Gastroesophageal sphincter (tissue), 4 donors: ENCODE measurements at regions not wholly inside any gene's neighbourhood (a gene's known extent, or its start where the extent isn't known, plus 50 kb on each side); places are given as distances from the start of the nearest gene placed in this dataset.
A peak's percentile ranks its signal among the peaks of the same experiment; 100 is the strongest.
"Not testable (repeated sequence)": the region's sequence is repeated elsewhere in the genome, so short reads cannot be mapped to it uniquely, and the experiment has no call there.

Experiments used
- ATAC-seq: fragments of 150-250 bp; one replicate; pipeline ENCODE4 v1.9.1; 2016; ENCODE audit warnings: mild to moderate bottlenecking, moderate library complexity
- H3K27ac ChIP-seq, 4 donors: fragments of 200-600 bp; sonication (generic) in 3 of 4; 1 replicate in 3 of 4; 2 replicates in 1 of 4; pipeline ENCODE4 v1.5.1; 2016 to 2019
- H3K27me3 ChIP-seq: fragments of 200-600 bp; sonication (generic); one replicate; pipeline ENCODE4 v1.5.1; 2019
- H3K36me3 ChIP-seq, 2 donors: fragments of 200-600 bp; sonication (generic); one replicate each; pipeline ENCODE4 v1.5.1; 2019; ENCODE audit warnings: control low read depth in 1 of 2
- H3K4me1 ChIP-seq, 3 donors: fragments of 200-600 bp; sonication (generic); 1 replicate in 2 of 3; 2 replicates in 1 of 3; pipeline ENCODE4 v1.5.1; 2016 to 2019; ENCODE audit warnings: control low read depth in 2 of 3
- H3K4me3 ChIP-seq, 2 donors: fragments of 200-600 bp; sonication (generic); one replicate each; pipeline ENCODE4 v1.5.1; 2019; ENCODE audit warnings: mild to moderate bottlenecking in 1 of 2, moderate library complexity in 1 of 2
- H3K9me3 ChIP-seq, 3 donors: fragments of 200-600 bp; sonication (generic); one replicate each; pipeline ENCODE4 v1.5.1; 2017 to 2019; ENCODE audit warnings: control low read depth in 2 of 3
- EP300 ChIP-seq: sonication (generic); formaldehyde crosslinking; IDR thresholded peaks from one replicate; pipeline ENCODE4 v1.6.1; 2017; ENCODE audit warnings: antibody characterized with exemption, mild to moderate bottlenecking
- POLR2A ChIP-seq, 2 donors: fragments of 450-650 bp; IDR thresholded peaks; one replicate each; pipeline ENCODE4 v1.6.1; 2017; ENCODE audit warnings: antibody characterized with exemption in 2 of 2, mild to moderate bottlenecking in 2 of 2, moderate library complexity in 1 of 2
- POLR2AphosphoS5 ChIP-seq: sonication (generic); formaldehyde crosslinking; IDR thresholded peaks from one replicate; pipeline ENCODE4 v1.6.1; 2017; ENCODE audit warnings: antibody characterized with exemption
- WGBS, 2 donors: methylation state at CpG; one replicate each; pipeline ENCODE4 v1.1.5; 2018; ENCODE audit warnings: low coverage in 1 of 2; 5-methylcytosine and 5-hydroxymethylcytosine counted together
- TF ChIP-seq, protein P1 (sequence below), 4 experiments: fragments of 200-600 bp in 2 of 4; fragments of 450-650 bp in 2 of 4; sonication (generic) in 1 of 4; IDR thresholded peaks; one replicate each; pipeline ENCODE4 v1.5.1; 2017 to 2019; ENCODE audit warnings: antibody characterized with exemption in 4 of 4, mild to moderate bottlenecking in 2 of 4, moderate library complexity in 2 of 4

DNA sequence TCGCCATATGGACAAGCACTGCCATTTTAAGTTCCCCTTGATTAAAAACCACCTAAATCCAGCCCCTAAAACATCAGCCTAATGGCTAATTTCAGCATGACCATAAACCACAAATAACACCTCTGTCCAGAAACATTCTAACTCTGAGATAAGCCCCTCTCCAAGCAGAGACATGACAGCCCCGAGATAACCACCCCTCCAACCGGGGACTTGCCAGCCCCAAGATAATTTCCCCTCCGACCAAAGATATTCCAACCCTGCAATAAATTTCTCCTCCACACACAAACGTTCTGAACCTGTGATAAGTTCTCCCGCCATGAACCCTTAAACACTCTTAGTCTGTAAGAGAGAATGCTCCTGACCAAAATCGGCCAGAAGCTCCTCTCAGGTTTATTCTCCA is 586.8 kb downstream of the EDEM1 start:
- no peak for ATAC-seq
- Histone ChIP-seq H3K27me3 (no peaks in the 10 kb centered on the region), H3K27ac (no peak overlapping the region), H3K4me1 (no peaks in the 10 kb centered on the region), H3K9me3 (no peaks in the 10 kb centered on the region), H3K36me3 (no peaks in the 10 kb centered on the region), H3K4me3 (no peak overlapping the region)
- WGBS, 2 donors: 60 to 62% methylated on average over 2 to 7 of the region's 7 CpGs
- TF ChIP-seq EP300 (no peak), POLR2AphosphoS5 (no peak), POLR2A (IDR thresholded peaks at IDR 0.05) (no peak)
- TF ChIP-seq, protein P1, sequence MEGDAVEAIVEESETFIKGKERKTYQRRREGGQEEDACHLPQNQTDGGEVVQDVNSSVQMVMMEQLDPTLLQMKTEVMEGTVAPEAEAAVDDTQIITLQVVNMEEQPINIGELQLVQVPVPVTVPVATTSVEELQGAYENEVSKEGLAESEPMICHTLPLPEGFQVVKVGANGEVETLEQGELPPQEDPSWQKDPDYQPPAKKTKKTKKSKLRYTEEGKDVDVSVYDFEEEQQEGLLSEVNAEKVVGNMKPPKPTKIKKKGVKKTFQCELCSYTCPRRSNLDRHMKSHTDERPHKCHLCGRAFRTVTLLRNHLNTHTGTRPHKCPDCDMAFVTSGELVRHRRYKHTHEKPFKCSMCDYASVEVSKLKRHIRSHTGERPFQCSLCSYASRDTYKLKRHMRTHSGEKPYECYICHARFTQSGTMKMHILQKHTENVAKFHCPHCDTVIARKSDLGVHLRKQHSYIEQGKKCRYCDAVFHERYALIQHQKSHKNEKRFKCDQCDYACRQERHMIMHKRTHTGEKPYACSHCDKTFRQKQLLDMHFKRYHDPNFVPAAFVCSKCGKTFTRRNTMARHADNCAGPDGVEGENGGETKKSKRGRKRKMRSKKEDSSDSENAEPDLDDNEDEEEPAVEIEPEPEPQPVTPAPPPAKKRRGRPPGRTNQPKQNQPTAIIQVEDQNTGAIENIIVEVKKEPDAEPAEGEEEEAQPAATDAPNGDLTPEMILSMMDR (IDR thresholded peaks at IDR 0.05): no peak

GRCh38 chr3:5775100-5775499 is 587.6 kb downstream of the EDEM1 start:
- not testable (repeated sequence) for H3K9me3 ChIP-seq, ATAC-seq, H3K36me3 ChIP-seq, H3K4me1 ChIP-seq, H3K4me3 ChIP-seq, H3K27me3 ChIP-seq, H3K27ac ChIP-seq
- 94 to 100% methylated on average over 3 of the region's 3 CpGs for WGBS, 2 donors

DNA sequence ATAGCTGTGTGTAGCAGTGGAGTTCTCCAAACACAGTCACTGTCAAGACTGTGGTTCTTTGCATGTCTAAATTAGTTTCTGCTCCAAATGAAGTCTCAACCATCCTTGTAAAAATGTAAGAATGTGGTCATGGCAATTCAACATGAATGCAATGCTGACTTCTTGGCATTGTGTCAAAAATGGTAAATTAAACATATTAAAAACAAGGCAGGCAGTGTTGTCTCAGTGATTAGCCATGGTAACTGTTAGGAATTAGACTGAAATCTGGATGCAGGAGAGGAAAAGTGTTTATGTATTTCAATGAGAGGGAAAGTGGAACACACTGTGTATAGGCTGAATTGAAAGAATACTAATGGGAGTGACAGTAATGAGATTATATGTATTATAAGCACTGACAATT is 597.2 kb downstream of the EDEM1 start:
- no peaks in the 10 kb centered on the region for H3K27me3 ChIP-seq
- no peak overlapping the region for H3K27ac ChIP-seq
- ATAC-seq: no peak
- H3K4me3 ChIP-seq: no peak overlapping the region
- TF ChIP-seq EP300 (no peak), POLR2AphosphoS5 (no peak)
- H3K4me1 ChIP-seq: no peaks in the 10 kb centered on the region
- H3K36me3 ChIP-seq: no peaks in the 10 kb centered on the region
- no peaks in the 10 kb centered on the region for H3K9me3 ChIP-seq

DNA sequence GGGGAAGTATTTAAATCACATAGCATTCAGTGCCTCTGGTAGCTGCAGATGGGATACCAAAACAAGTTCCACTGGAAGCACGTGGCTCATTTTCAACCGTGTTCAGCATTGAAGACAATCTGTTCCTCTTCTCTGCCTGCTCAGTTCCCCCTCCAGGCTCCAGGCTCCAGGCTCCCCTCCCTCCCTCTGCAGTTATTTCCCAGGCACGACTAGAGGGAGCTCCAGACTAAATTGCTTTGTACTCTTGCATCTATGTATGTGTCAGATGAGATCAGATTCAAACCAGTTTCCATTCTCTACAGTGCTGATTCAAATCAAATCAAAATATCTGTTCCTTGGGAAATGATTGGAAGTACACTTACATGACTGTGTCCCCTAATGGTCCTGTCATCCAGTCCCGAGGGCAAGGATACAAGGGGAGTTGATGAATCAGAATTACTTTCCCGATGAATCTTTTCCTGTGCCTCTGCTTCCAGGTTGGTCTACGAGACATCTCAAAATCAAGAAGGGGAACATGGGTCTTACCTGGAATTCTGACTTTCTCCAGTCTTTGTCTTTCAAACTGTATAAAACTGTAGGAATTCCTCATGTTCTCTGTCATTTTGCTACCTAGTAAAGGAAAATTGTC is 600.5 kb downstream of the EDEM1 start:
- no peaks in the 10 kb centered on the region for H3K27me3 ChIP-seq
- no peaks in the 10 kb centered on the region for H3K9me3 ChIP-seq
- no peaks in the 10 kb centered on the region for H3K36me3 ChIP-seq
- no peak overlapping the region for H3K27ac ChIP-seq
- peak; percentile 48 for ATAC-seq
- H3K4me3 ChIP-seq: no peak overlapping the region
- no peaks in the 10 kb centered on the region for H3K4me1 ChIP-seq
- 30 to 38% methylated on average over 6 of the region's 6 CpGs for WGBS, 2 donors
- TF ChIP-seq POLR2A (IDR thresholded peaks at IDR 0.05): no peak
- TF ChIP-seq, protein P1 (IDR thresholded peaks at IDR 0.05): peak in 2 of 4 experiments; percentile 23 to 31

DNA sequence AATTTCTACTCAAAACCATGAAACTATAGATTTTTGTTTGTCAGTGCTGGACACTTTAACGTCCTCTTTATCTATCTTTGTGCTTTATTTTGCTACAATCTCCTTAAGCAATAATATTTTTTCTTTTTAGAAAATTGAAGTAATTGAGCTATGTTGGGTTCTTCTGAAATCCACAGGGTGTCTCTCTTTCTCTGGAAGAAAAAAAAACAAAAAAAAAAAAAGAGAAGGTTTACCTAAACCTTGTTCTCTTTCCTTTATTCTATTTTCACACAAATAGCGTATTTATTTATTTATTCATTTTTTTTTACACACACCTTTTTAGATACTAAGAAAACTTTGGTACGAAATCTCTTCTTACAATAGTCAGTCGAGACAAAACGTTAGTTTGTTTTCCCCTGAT is 601.0 kb downstream of the EDEM1 start:
- Histone ChIP-seq H3K4me1 (no peaks in the 10 kb centered on the region), H3K27me3 (no peaks in the 10 kb centered on the region), H3K36me3 (no peaks in the 10 kb centered on the region), H3K9me3 (no peaks in the 10 kb centered on the region), H3K27ac (no peak overlapping the region), H3K4me3 (no peak overlapping the region)
- 52 to 76% methylated on average over 5 of the region's 5 CpGs for WGBS, 2 donors
- no peak for ATAC-seq
- TF ChIP-seq POLR2A (IDR thresholded peaks at IDR 0.05): no peak
- no peak for TF ChIP-seq POLR2AphosphoS5
- TF ChIP-seq EP300: no peak
- TF ChIP-seq, protein P1 (IDR thresholded peaks at IDR 0.05): no peak

GRCh38 chr3:5791558-5791957 is 604.1 kb downstream of the EDEM1 start:
- no peaks in the 10 kb centered on the region for H3K27me3 ChIP-seq
- no peak for ATAC-seq
- WGBS, 2 donors: 47 to 75% methylated on average over 1 of the region's 1 CpG
- no peak for TF ChIP-seq EP300
- H3K27ac ChIP-seq: no peak overlapping the region
- no peaks in the 10 kb centered on the region for H3K36me3 ChIP-seq
- no peak overlapping the region for H3K4me3 ChIP-seq
- no peaks in the 10 kb centered on the region for H3K9me3 ChIP-seq
- no peaks in the 10 kb centered on the region for H3K4me1 ChIP-seq

GRCh38 chr3:5796541-5796940 is 609.0 kb downstream of the EDEM1 start:
- Histone ChIP-seq H3K4me3 (no peak overlapping the region), H3K27ac (no peak overlapping the region), H3K36me3 (no peaks in the 10 kb centered on the region), H3K27me3 (no peaks in the 10 kb centered on the region), H3K4me1 (no peaks in the 10 kb centered on the region), H3K9me3 (no peaks in the 10 kb centered on the region)
- WGBS, 2 donors: 82 to 90% methylated on average over 2 of the region's 2 CpGs
- ATAC-seq: no peak
- TF ChIP-seq, protein P1 (IDR thresholded peaks at IDR 0.05): no peak
- TF ChIP-seq POLR2A (IDR thresholded peaks at IDR 0.05) (no peak), EP300 (no peak), POLR2AphosphoS5 (no peak)
